Right lobe of liver (tissue), 6 donors: ENCODE measurements at regions not wholly inside any gene's neighbourhood (a gene's known extent, or its start where the extent isn't known, plus 50 kb on each side); places are given as distances from the start of the nearest gene placed in this dataset.

Experiments used
- ATAC-seq, 4 donors: fragments of 200-7000 bp; cut with Tn5 transposase; one replicate each; pipeline ENCODE4 v1.9.1; 2020; ENCODE audit warnings: mild to moderate bottlenecking in 4 of 4, moderate library complexity in 4 of 4
- DNase-seq, 3 donors: peaks; one replicate each; pipeline ENCODE4 v3.0.0-alpha.2; 2020
- H3K27ac ChIP-seq, 3 donors: fragments of 200-600 bp; one replicate each; pipeline ENCODE4 v1.8.0; 2022
- H3K27me3 ChIP-seq, 2 donors: fragments of 200-600 bp; one replicate each; pipeline ENCODE4 v1.8.0; 2022
- H3K36me3 ChIP-seq, 4 donors: fragments of 200-600 bp; sonication (generic) in 1 of 4; one replicate each; pipeline versions ENCODE4 v1.5.1 to v1.8.0; 2017 to 2022; ENCODE audit warnings: control low read depth in 1 of 4
- H3K4me1 ChIP-seq, 4 donors: fragments of 200-600 bp; sonication (generic) in 1 of 4; one replicate each; pipeline versions ENCODE4 v1.5.1 to v1.8.0; 2017 to 2022; ENCODE audit warnings: control low read depth in 1 of 4
- H3K4me3 ChIP-seq, 3 donors: fragments of 200-600 bp; one replicate each; pipeline ENCODE4 v1.8.0; 2022
- H3K9me3 ChIP-seq, 4 donors: fragments of 200-600 bp; sonication (generic) in 1 of 4; one replicate each; pipeline versions ENCODE4 v1.5.1 to v1.8.0; 2017 to 2022; ENCODE audit warnings: control low read depth in 1 of 4
- CTCF ChIP-seq, 4 donors: fragments of 200-600 bp in 3 of 4; fragments of 450-650 bp in 1 of 4; IDR thresholded peaks; one replicate each; pipeline versions ENCODE4 v1.5.1 to v1.8.0; 2016 to 2022; ENCODE audit warnings: antibody characterized with exemption in 4 of 4, mild to moderate bottlenecking in 2 of 4
- POLR2A ChIP-seq: fragments of 450-650 bp; IDR thresholded peaks from one replicate; pipeline ENCODE4 v1.6.1; 2017; ENCODE audit warnings: antibody characterized with exemption, mild to moderate bottlenecking
- WGBS: methylation state at CpG from one replicate; pipeline ENCODE4 v1.1.6; 2018; ENCODE audit warnings: low coverage, low lambda C conversion rate; ENCODE audit not compliant: insufficient coverage; ENCODE audit errors: missing lambda C conversion rate; 5-methylcytosine and 5-hydroxymethylcytosine counted together
- intact Hi-C, 2 donors: fragments of 100-400 bp; cut with DNase I; formaldehyde crosslinking; loops; one replicate each; pipeline versions ENCODE4 v1.11.2 to v1.14.1; 2022
- donor health status: DM: no; HTN: yes; CAD: no.
- donor health status: DM: no; HTN: no; CAD: no.
- donor health status: DM: no; HTN: no; CAD: no.
- donor health status: DM: no; HTN: yes; CAD: no.
- donor health status: DM: no; HTN: yes; CAD: no.

GRCh38 chr1:17883136-17883535, 128.0 kb downstream of the ACTL8 start:
- H3K36me3 ChIP-seq, result no peaks in the 10 kb centered on the region
- ATAC-seq (no peak), DNase-seq (no peak)
- H3K4me3 ChIP-seq, result no peak overlapping the region
- 84% methylated on average over 5 of the region's 5 CpGs for WGBS
- no peaks in the 10 kb centered on the region for H3K27me3 ChIP-seq
- intact Hi-C loops, result no loop called here
- no peak overlapping the region for H3K27ac ChIP-seq
- TF ChIP-seq POLR2A (no peak), CTCF (IDR thresholded peaks at IDR 0.05) (no peak)
- no peaks in the 10 kb centered on the region for H3K9me3 ChIP-seq
- no peaks in the 10 kb centered on the region for H3K4me1 ChIP-seq

GRCh38 chr1:17883662-17884395, 128.7 kb downstream of the ACTL8 start:
- ATAC-seq, result no peak
- intact Hi-C loops, result no loop called here
- DNase-seq, result no peak
- Histone ChIP-seq H3K36me3 (no peaks in the 10 kb centered on the region), H3K9me3 (no peaks in the 10 kb centered on the region), H3K27me3 (no peaks in the 10 kb centered on the region), H3K27ac (no peak overlapping the region), H3K4me1 (no peaks in the 10 kb centered on the region), H3K4me3 (no peak overlapping the region)
- 80% methylated on average over 11 of the region's 12 CpGs for WGBS
- no peak for TF ChIP-seq POLR2A
- no peak for TF ChIP-seq CTCF (IDR thresholded peaks at IDR 0.05)

GRCh38 chr1:17885663-17886320, 130.7 kb downstream of the ACTL8 start:
- Histone ChIP-seq H3K4me3 (no peak overlapping the region), H3K36me3 (no peaks in the 10 kb centered on the region), H3K27me3 (no peaks in the 10 kb centered on the region), H3K27ac (no peak overlapping the region), H3K4me1 (no peaks in the 10 kb centered on the region), H3K9me3 (no peaks in the 10 kb centered on the region)
- ATAC-seq, result no peak
- intact Hi-C loops, result no loop called here
- TF ChIP-seq CTCF (IDR thresholded peaks at IDR 0.05) (no peak), POLR2A (no peak)
- 57% methylated on average over 7 of the region's 10 CpGs for WGBS
- no peak for DNase-seq

- H3K4me3 ChIP-seq, result no peak overlapping the region
- H3K36me3 ChIP-seq, result no peaks in the 10 kb centered on the region
- ATAC-seq, result no peak
- no peaks in the 10 kb centered on the region for H3K27me3 ChIP-seq
- H3K9me3 ChIP-seq, result no peaks in the 10 kb centered on the region
- no peaks in the 10 kb centered on the region for H3K4me1 ChIP-seq
- H3K27ac ChIP-seq, result no peak overlapping the region
- 47% methylated on average over 7 of the region's 8 CpGs for WGBS
- TF ChIP-seq CTCF (IDR thresholded peaks at IDR 0.05) (no peak), POLR2A (no peak)
- no peak for DNase-seq
- intact Hi-C loops, result no loop called here
Observed at GRCh38 chr1:17886386-17886785, 131.3 kb downstream of the ACTL8 start.
